ENCODE measurements at regions not wholly inside any gene's neighbourhood (a gene's known extent, or its start where the extent isn't known, plus 50 kb on each side); places are given as distances from the start of the nearest gene placed in this dataset.

DNA sequence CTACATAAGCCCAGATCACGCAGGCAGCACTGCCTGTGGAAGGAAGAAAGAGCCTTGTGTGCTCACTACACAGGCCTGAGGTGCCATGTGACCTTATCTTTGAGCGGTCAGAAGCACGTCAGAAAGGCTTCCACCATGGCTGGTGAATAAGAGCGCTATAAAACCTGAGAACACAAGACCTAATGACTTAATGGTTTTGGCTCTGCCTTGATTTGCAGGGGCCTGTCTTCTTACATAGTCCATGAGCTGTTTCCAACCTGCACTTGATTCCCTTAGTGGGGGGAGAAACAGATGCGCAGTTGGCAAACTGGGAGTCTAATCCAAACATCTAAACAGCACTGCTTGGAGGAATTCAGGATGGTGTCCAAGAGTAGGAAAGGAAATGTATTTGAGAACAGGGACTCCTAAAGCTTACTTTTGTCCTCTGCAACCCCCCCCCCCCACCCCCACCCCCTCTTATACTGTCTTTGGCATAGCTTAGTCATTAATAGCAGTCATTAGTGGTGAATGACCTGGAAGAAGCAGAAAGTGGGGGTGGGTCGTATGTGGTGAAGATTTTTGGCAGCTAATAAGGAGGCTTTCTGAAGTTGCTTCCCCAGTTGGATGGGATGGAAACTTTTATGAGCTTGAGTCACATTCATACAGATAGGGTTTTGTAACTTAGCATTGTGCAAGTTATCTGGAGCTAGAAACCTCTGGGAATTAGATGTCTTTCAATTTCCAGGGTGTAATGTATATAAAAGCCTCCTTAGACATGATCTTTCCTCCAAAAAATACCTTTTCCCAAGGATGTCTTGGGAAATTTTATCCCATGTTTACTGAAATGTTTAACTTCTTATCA is 454.1 kb downstream of the MEIS1 start:
- Histone ChIP-seq H3K9ac (ENCODE audit: low read length) (no peak overlapping the region), H3K4me3 (ENCODE audit: low read length) (no peak overlapping the region), H3K9me2 (ENCODE audit: insufficient read depth, low read length) (no peaks in the 10 kb centered on the region), H3K36me3 (ENCODE audit: insufficient read depth, low read length) (no peaks in the 10 kb centered on the region), H3K9me3 (ENCODE audit: low read length) (peaks cover 6% of the 10 kb centered on the region), H3F3A (ENCODE audit: insufficient read depth, low read length, poor library complexity, severe bottlenecking) (no peaks in the 10 kb centered on the region), H3K79me2 (replicated peaks; ENCODE audit: insufficient read depth, low read length) (no peaks in the 10 kb centered on the region), H3K27me3 (ENCODE audit: insufficient read depth, low read depth, low read length) (no peaks in the 10 kb centered on the region), H2AFZ (ENCODE audit: low read depth, low read length) (no peak overlapping the region), H3K4me2 (ENCODE audit: low read length) (no peak overlapping the region), H4K20me1 (ENCODE audit: insufficient read depth) (no peaks in the 10 kb centered on the region), H3K27ac (ENCODE audit: low read length) (no peak overlapping the region)
- TF ChIP-seq CTCF (IDR thresholded peaks at IDR 0.05; ENCODE audit: poor library complexity, severe bottlenecking) (no peak), REST (IDR thresholded peaks at IDR 0.05; ENCODE audit: borderline replicate concordance) (no peak), SMC3 (conservative IDR thresholded peaks at IDR 0.05; ENCODE audit: poor library complexity) (no peak), RAD21 (conservative IDR thresholded peaks at IDR 0.05) (no peak), POLR2AphosphoS5 (IDR thresholded peaks at IDR 0.05) (no peak)

DNA sequence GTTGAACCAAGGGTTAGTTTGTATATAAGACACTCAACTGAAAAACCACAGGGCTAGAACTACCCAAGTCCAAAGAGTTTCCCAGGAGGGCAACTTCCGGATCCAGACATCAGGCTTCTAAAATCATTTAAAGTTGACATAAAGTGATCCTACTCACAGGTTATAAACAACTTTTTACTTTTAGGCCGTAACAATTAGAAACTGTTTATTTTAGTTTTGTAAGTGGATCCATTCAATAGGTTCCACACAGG is 454.6 kb downstream of the MEIS1 start:
- Histone ChIP-seq H3K4me3 (ENCODE audit: low read length) (no peak overlapping the region), H3K27ac (ENCODE audit: low read length) (no peak overlapping the region), H3K9me2 (ENCODE audit: insufficient read depth, low read length) (no peaks in the 10 kb centered on the region), H3K27me3 (ENCODE audit: insufficient read depth, low read depth, low read length) (no peaks in the 10 kb centered on the region), H3F3A (ENCODE audit: insufficient read depth, low read length, poor library complexity, severe bottlenecking) (no peaks in the 10 kb centered on the region), H4K20me1 (ENCODE audit: insufficient read depth) (no peaks in the 10 kb centered on the region), H3K9me3 (ENCODE audit: low read length) (peaks cover under 1% of the 10 kb centered on the region), H3K4me2 (ENCODE audit: low read length) (no peak overlapping the region), H3K79me2 (replicated peaks; ENCODE audit: insufficient read depth, low read length) (no peaks in the 10 kb centered on the region), H2AFZ (ENCODE audit: low read depth, low read length) (no peak overlapping the region), H3K36me3 (ENCODE audit: insufficient read depth, low read length) (no peaks in the 10 kb centered on the region), H3K9ac (ENCODE audit: low read length) (no peak overlapping the region)
- TF ChIP-seq POLR2AphosphoS5 (IDR thresholded peaks at IDR 0.05) = no peak
- no peak for TF ChIP-seq REST (IDR thresholded peaks at IDR 0.05; ENCODE audit: borderline replicate concordance)
- no peak for TF ChIP-seq EZH2 (IDR thresholded peaks at IDR 0.05; ENCODE audit: borderline replicate concordance, insufficient read depth, low read length, poor library complexity, severe bottlenecking)
- no peak for TF ChIP-seq EP300 (conservative IDR thresholded peaks at IDR 0.05; ENCODE audit: poor library complexity, severe bottlenecking)
- no peak for TF ChIP-seq TAF1 (IDR thresholded peaks at IDR 0.05; ENCODE audit: low read depth)
